NCI-H1048 (cell line): ENCODE measurements at regions not wholly inside any gene's neighbourhood (a gene's known extent, or its start where the extent isn't known, plus 50 kb on each side); places are given as distances from the start of the nearest gene placed in this dataset.
"Not testable (repeated sequence)": the region's sequence is repeated elsewhere in the genome, so short reads cannot be mapped to it uniquely, and the experiment has no call there.

Experiments
- DNase-seq: peaks from one replicate; lab custom pipeline; 2025; lab: John Stamatoyannopoulos, UW

DNA sequence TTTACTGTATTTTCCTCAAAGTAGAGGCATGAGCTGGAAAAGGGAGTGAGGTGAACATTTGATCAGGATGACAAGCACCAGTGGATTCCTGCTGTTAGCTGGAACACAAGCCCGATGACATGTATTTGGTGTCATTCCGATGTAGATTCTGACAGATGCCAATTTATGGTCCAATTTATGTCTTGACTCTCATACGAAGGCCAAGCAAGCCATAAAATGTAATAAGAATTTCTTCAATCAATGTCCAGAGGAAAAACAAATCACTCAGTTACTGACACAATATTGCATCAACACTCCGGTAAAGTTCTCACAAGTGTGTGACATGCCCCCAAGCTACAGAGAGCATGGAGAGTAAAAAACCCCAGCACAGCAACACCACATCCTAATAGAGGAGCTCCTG, 138.3 kb upstream of the ZNF521 start:
- DNase-seq = no peak

DNA sequence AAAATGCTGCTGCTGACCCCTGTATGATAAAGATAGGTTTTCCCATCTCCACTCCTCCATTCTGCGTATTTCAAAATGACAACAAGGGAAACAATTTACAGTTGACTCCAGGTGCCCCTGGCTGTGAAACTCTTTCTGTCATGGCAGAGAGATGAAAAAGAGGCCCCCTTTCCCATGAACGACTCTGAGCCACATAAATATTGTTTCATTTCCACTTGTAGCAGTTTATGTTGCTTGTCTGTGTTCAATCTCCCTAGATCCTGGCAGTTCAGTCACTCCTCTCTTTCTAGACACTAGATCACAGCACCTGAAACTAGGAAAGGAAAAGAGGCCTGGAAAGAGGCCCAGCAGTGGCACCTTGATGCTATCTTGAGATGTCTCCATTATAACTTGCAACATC, 121.0 kb upstream of the ZNF521 start:
- DNase-seq = no peak

GRCh38 chr18:25470756-25471524, 119.0 kb upstream of the ZNF521 start:
- not testable (repeated sequence) for DNase-seq

DNA sequence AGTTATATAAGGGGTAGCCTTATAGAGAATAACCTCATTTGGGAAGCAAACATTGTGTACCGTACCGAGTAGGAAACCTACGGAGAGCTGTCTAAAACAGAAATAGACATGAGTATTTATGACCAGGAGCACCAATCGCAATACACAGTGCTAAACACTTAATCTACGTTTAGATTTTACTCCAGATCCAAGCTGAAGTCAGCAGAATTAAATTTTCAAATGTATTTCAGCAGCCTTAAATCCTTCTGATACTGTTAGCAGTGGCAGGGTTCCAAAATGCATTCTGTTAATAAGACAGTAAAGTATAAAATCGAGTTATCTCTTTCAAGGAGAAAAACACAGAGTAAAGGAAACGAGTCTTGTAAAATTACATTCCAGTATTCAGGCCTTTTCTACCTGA, 118.1 kb upstream of the ZNF521 start:
- DNase-seq = no peak

GRCh38 chr18:25469489-25469888, 117.5 kb upstream of the ZNF521 start:
- no peak for DNase-seq

DNA sequence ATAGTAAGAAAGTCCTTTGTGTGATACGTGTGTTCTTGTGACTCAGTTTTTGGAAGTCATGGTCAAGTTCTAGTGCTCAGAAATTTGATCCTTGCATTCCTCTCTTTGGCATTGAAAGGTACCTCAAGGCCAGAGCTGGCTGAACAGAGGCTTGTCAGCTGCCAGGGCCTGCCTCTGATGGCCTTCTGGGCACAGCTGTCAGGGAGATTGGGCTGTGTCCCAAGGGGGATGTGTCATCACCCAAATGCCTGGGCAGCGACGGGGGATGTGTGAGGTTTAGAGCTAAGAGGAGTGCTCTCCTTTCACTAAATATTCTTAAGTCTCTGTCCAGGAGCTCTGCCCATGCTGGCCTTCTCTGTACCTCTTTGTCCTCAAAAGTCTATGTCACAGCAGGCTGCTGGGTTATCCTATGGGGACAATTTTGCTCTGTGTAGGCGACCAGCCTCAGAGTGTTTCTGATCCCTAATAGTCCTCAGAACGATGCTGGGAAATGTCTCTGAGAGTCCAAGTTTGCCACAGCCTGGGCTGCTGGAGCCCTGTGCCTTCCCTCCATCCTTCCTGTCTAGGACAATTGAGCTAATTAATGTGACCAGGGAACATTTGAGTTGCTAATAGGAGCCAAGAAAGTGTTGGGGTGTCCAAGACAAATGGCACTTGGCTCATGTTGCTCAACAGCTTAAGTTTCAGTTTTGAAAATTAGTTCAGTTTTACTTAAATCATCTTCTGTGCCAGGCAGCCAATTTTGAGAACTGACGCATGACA, 115.4 kb upstream of the ZNF521 start:
- DNase-seq = no peak

- DNase-seq = no peak
Observed at GRCh38 chr18:25465152-25465732, 113.3 kb upstream of the ZNF521 start.

DNA sequence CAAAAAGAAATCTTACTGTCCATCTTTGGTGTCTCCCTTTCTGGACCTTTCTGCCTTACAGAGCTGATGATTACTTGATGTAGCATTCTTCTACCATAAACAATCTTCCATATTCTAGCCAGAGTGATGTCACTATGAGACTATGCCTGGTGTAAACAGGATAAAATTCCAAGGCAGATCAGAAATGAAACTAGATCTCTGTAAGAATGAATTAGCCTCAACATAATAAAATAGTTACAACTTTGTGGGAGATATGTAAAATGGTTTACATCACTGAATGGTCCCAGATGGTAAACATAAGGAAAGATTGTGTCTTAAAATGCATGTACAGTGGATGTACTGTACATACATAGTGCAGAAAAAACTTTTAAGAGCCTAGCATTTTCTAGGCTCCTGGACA, 112.3 kb upstream of the ZNF521 start:
- DNase-seq = no peak

DNA sequence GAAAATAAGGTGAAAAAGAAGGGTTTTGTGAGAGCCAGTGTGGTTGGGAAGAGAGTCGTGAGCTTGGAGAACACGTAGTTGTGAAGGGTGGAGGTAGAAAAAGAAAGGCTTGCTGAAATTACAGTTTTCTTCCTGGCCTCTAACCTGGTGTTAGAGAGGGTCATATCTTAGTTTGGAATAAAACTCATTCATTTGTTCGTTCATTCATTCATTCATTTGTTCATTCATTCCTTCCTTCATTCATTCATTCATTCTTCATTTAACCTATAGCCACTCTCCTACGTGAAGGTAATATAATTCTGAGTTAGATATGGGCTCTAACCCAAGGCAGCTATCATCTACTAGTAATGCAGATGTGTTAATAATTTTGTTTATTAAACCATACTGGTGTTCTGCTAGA, 111.8 kb upstream of the ZNF521 start:
- DNase-seq = no peak

DNA sequence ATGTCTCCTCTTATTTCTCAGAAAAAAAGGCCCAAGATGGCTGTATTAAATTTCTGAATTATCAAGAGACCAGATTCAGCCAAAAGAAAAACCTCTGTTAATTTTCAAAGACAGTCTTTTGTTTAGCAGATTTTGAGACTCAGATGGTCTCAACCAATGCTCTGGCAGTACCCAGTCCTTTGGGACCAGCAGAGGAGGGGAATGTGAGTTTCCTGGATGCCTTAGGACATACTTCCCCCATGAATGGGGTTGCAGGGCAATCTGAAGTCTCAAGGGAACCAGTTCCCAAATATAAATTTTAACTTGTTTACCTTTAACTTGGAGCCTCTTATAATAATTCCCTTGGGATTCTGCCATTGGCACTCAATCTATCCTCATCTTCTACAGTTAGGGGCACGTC, 107.8 kb upstream of the ZNF521 start:
- DNase-seq = no peak

DNA sequence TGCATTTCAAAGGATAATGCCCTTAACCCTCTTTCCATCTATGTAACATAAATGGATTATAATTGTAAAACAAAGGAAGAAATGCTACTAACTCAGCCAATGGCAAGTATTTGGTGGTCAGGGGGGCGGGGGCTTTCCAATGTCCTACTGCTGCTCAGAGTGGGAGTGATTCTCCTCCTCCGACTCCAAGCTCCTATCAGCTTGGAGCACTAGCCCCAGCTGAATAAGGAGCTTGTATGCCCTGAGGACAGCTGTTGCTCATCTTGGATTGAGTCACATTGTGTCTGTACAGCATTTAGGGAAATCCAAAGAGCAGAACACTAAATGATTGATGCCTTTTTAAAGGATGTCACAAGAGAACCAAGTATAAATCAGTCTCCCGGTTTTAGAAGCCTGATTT, 105.6 kb upstream of the ZNF521 start:
- no peak for DNase-seq

- DNase-seq = no peak
Observed at GRCh38 chr18:25457126-25457525, 105.2 kb upstream of the ZNF521 start.

- no peak for DNase-seq
Observed at GRCh38 chr18:25456334-25457010, 104.5 kb upstream of the ZNF521 start.

DNA sequence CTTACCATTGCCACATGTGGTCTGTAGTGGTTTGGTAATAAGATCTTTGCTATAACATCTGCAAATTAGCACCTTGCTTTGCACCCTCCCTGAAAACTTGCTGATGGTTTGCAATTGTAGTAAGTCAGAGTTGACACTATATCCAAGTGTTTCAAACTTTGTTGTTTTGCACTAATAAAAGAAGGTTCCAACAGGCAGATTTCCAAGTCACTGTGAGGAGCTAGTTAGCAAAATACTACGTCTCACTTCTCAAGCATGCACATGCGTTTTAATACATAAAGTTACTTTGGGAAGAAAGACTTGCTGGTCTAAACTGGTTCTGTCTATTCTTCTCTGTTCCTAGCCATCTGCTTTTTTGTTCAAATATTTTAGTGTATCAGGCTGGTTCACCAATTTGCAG, 103.7 kb upstream of the ZNF521 start:
- no peak for DNase-seq

DNA sequence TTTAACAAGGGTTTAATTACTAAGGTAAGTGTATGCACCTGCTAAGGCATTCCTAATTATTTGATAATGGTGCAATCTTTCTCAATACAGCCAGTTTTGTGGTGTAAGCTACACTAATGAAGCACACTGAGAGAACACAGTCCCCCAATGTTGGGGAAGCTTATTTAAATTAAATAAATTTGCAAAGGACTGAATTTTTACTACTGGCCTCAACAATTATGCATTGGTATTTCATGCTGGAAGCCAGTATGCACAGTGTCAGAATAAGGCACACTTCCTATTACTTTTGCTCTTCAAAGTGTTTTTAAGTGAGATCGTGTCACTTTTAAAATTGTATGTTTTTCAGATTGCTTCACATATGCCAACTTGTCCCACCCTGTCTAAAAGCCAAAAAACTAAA, 103.2 kb upstream of the ZNF521 start:
- no peak for DNase-seq

- no peak for DNase-seq
Observed at GRCh38 chr18:25454730-25455129, 102.8 kb upstream of the ZNF521 start.

DNA sequence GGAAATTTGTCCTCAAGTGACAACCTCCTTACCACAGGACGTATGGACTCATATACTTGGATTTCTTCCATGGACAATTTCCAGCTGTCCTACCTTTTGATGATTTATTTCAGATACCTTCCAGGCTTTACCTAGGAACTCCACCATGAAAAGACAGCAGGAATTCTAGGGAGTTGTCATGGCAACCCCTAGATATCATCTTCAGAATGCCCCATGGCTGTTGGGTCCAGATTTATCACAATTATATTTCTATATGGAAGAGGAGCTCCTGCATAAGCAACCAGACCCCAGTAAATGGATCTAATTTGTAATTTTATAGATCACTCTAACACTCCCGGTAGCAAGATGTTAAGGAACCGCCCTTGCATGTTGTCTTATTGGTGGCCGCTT, 102.3 kb upstream of the ZNF521 start:
- DNase-seq = no peak

GRCh38 chr18:25453556-25454269, 101.7 kb upstream of the ZNF521 start:
- DNase-seq = no peak

- no peak for DNase-seq
Observed at GRCh38 chr18:25451077-25451658, 99.2 kb upstream of the ZNF521 start.

GRCh38 chr18:25449046-25449445, 97.1 kb upstream of the ZNF521 start:
- no peak for DNase-seq

GRCh38 chr18:25446972-25447371, 95.0 kb upstream of the ZNF521 start:
- DNase-seq = no peak

DNA sequence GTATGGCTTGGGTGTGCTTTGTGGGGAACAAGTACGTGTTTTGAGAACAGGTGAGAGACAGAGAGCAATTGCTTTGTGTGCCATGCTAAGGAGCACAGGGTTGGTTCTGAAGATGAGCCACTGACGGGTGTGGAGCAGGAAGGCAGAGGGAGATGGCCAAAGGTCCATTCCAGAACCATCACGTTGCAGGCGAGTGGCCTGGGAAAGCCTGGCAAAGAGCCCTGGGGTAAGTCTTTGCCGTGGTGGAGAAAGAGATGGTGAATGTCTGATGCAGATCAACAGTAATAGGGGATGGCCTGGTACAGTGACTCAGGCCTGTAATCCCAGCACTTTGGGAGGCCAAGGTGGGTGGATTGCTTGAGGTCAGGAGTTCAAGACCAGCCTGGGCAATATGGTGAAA, 93.5 kb upstream of the ZNF521 start:
- no peak for DNase-seq
